ENCODE measurements at regions not wholly inside any gene's neighbourhood (a gene's known extent, or its start where the extent isn't known, plus 50 kb on each side); places are given as distances from the start of the nearest gene placed in this dataset.
"Not testable (repeated sequence)": the region's sequence is repeated elsewhere in the genome, so short reads cannot be mapped to it uniquely, and the experiment has no call there.

- H3K9me3 Mint-ChIP-seq (ENCODE audit: low read depth) = peaks cover 13% of the 10 kb centered on the region
- H3K36me3 Mint-ChIP-seq (ENCODE audit: insufficient read depth) = peaks cover 6% of the 10 kb centered on the region
- no peak overlapping the region for H3K4me3 Mint-ChIP-seq (ENCODE audit: low read depth)
- TF ChIP-seq CTCF (IDR thresholded peaks at IDR 0.05; ENCODE audit: unreplicated experiment) = no peak
- H3K4me1 Mint-ChIP-seq (ENCODE audit: low read depth) = no peaks in the 10 kb centered on the region
- H3K27ac Mint-ChIP-seq = no peak overlapping the region
- H3K27me3 Mint-ChIP-seq = peaks cover 28% of the 10 kb centered on the region
- no peak for DNase-seq (ENCODE audit: low spot score, unreplicated experiment)
Observed at GRCh38 chr10:125252937-125253336, 92.6 kb upstream of the CTBP2 start.

GRCh38 chr10:125250834-125251233 is 90.5 kb upstream of the CTBP2 start:
- not testable (repeated sequence) for H3K4me1 Mint-ChIP-seq (ENCODE audit: low read depth); DNase-seq (ENCODE audit: low spot score, unreplicated experiment); H3K27ac Mint-ChIP-seq; H3K4me3 Mint-ChIP-seq (ENCODE audit: low read depth); H3K36me3 Mint-ChIP-seq (ENCODE audit: insufficient read depth)
- Mint-ChIP-seq H3K9me3 (ENCODE audit: low read depth) (peaks cover 13% of the 10 kb centered on the region), H3K27me3 (peaks cover 43% of the 10 kb centered on the region)

- TF ChIP-seq CTCF (IDR thresholded peaks at IDR 0.05; ENCODE audit: unreplicated experiment) = no peak
- no peak overlapping the region for H3K4me3 Mint-ChIP-seq (ENCODE audit: low read depth)
- no peak for DNase-seq (ENCODE audit: low spot score, unreplicated experiment)
- H3K27me3 Mint-ChIP-seq = peaks cover 46% of the 10 kb centered on the region
- H3K27ac Mint-ChIP-seq = no peak overlapping the region
- H3K4me1 Mint-ChIP-seq (ENCODE audit: low read depth) = no peaks in the 10 kb centered on the region
- peaks cover 6% of the 10 kb centered on the region for H3K36me3 Mint-ChIP-seq (ENCODE audit: insufficient read depth)
- peaks cover 13% of the 10 kb centered on the region for H3K9me3 Mint-ChIP-seq (ENCODE audit: low read depth)
Observed at GRCh38 chr10:125249948-125250347, 89.6 kb upstream of the CTBP2 start.

GRCh38 chr10:125248489-125248888 is 88.1 kb upstream of the CTBP2 start:
- H3K27me3 Mint-ChIP-seq = peaks cover 35% of the 10 kb centered on the region
- H3K4me3 Mint-ChIP-seq (ENCODE audit: low read depth) = no peak overlapping the region
- peaks cover 6% of the 10 kb centered on the region for H3K36me3 Mint-ChIP-seq (ENCODE audit: insufficient read depth)
- no peak for TF ChIP-seq CTCF (IDR thresholded peaks at IDR 0.05; ENCODE audit: unreplicated experiment)
- DNase-seq (ENCODE audit: low spot score, unreplicated experiment) = no peak
- H3K4me1 Mint-ChIP-seq (ENCODE audit: low read depth) = no peaks in the 10 kb centered on the region
- peaks cover 13% of the 10 kb centered on the region for H3K9me3 Mint-ChIP-seq (ENCODE audit: low read depth)
- H3K27ac Mint-ChIP-seq = no peak overlapping the region

GRCh38 chr10:125247576-125247975 is 87.2 kb upstream of the CTBP2 start:
- H3K27me3 Mint-ChIP-seq = peaks cover 34% of the 10 kb centered on the region
- peaks cover 10% of the 10 kb centered on the region for H3K9me3 Mint-ChIP-seq (ENCODE audit: low read depth)

More at GRCh38 chr10:125247576-125247975, 87.2 kb upstream of the CTBP2 start:
- DNase-seq (ENCODE audit: low spot score, unreplicated experiment) = no peak
- H3K4me1 Mint-ChIP-seq (ENCODE audit: low read depth) = no peaks in the 10 kb centered on the region
- H3K27ac Mint-ChIP-seq = no peak overlapping the region
- no peak for TF ChIP-seq CTCF (IDR thresholded peaks at IDR 0.05; ENCODE audit: unreplicated experiment)
- H3K36me3 Mint-ChIP-seq (ENCODE audit: insufficient read depth) = peaks cover 6% of the 10 kb centered on the region
- H3K4me3 Mint-ChIP-seq (ENCODE audit: low read depth) = no peak overlapping the region

Measured in progenitor cell of endocrine pancreas (in vitro differentiated cells).